ENCODE measurements at regions not wholly inside any gene's neighbourhood (a gene's known extent, or its start where the extent isn't known, plus 50 kb on each side); places are given as distances from the start of the nearest gene placed in this dataset.
A peak's percentile ranks its signal among the peaks of the same experiment; 100 is the strongest.

- Mint-ChIP-seq H3K27me3 (ENCODE audit: insufficient read depth, unreplicated experiment) (no peaks in the 10 kb centered on the region), H3K9me3 (ENCODE audit: unreplicated experiment) (no peaks in the 10 kb centered on the region), H3K27ac (ENCODE audit: low read depth, unreplicated experiment) (no peak overlapping the region), H3K4me1 (ENCODE audit: insufficient read depth, unreplicated experiment) (peaks cover 5% of the 10 kb centered on the region), H3K4me3 (ENCODE audit: unreplicated experiment) (no peak overlapping the region), H3K36me3 (ENCODE audit: insufficient read depth, unreplicated experiment) (peaks cover 5% of the 10 kb centered on the region)
- ChIA-PET POLR2A (interaction anchor here (0.9 to 1.3 kb wide), 2 partner anchors 11 to 15 kb away, joined by 3 to 5 read pairs; no protein-coding TSS in a partner anchor), CTCF (interaction anchor here (1.2 kb wide), 1 partner anchor 13 kb away, joined by 4 read pairs; no protein-coding TSS in a partner anchor)
- BruUV-seq (replicated peaks): no TSS peak
- no peak for TF ChIP-seq CTCF (IDR thresholded peaks at IDR 0.05; ENCODE audit: unreplicated experiment)
- intact Hi-C loops (cut with micrococcal nuclease): no loop called here
- DNase-seq (ENCODE audit: unreplicated experiment): no peak
Observed at GRCh38 chr3:27661797-27662196, 60.3 kb downstream of the EOMES start.

- Mint-ChIP-seq H3K27ac (ENCODE audit: low read depth, unreplicated experiment) (no peak overlapping the region), H3K27me3 (ENCODE audit: insufficient read depth, unreplicated experiment) (no peaks in the 10 kb centered on the region), H3K4me1 (ENCODE audit: insufficient read depth, unreplicated experiment) (peaks cover 5% of the 10 kb centered on the region), H3K9me3 (ENCODE audit: unreplicated experiment) (no peaks in the 10 kb centered on the region), H3K4me3 (ENCODE audit: unreplicated experiment) (no peak overlapping the region), H3K36me3 (ENCODE audit: insufficient read depth, unreplicated experiment) (no peaks in the 10 kb centered on the region)
- DNase-seq (ENCODE audit: unreplicated experiment): peak; percentile 66
- CTCF ChIA-PET: interaction anchor here (0.7 to 3.2 kb wide), 13 partner anchors 8 to 192 kb away, joined by 3 to 10 read pairs (median 3); no protein-coding TSS in a partner anchor
- peak; percentile 82 for TF ChIP-seq CTCF (IDR thresholded peaks at IDR 0.05; ENCODE audit: unreplicated experiment)
- POLR2A ChIA-PET: interaction anchor here (0.6 to 1.5 kb wide), 3 partner anchors 13 to 175 kb away, joined by 3 to 4 read pairs (median 3); no protein-coding TSS in a partner anchor
- intact Hi-C loops (cut with micrococcal nuclease): loop anchor here (1.0 to 5.0 kb wide), 3 partner anchors 127 to 192 kb away; no protein-coding TSS in a partner anchor
- BruUV-seq (replicated peaks): no TSS peak
Observed at GRCh38 chr3:27659279-27660021, 62.7 kb downstream of the EOMES start.

- DNase-seq (ENCODE audit: unreplicated experiment): no peak
- no peak for TF ChIP-seq CTCF (IDR thresholded peaks at IDR 0.05; ENCODE audit: unreplicated experiment)
- Mint-ChIP-seq H3K4me3 (ENCODE audit: unreplicated experiment) (no peak overlapping the region), H3K27me3 (ENCODE audit: insufficient read depth, unreplicated experiment) (no peaks in the 10 kb centered on the region), H3K27ac (ENCODE audit: low read depth, unreplicated experiment) (no peak overlapping the region), H3K9me3 (ENCODE audit: unreplicated experiment) (no peaks in the 10 kb centered on the region), H3K36me3 (ENCODE audit: insufficient read depth, unreplicated experiment) (no peaks in the 10 kb centered on the region), H3K4me1 (ENCODE audit: insufficient read depth, unreplicated experiment) (peaks cover 5% of the 10 kb centered on the region)
- BruUV-seq (replicated peaks): no TSS peak
- ChIA-PET CTCF (interaction anchor here (0.6 to 3.2 kb wide), 6 partner anchors 7 to 345 kb away, joined by 3 to 10 read pairs (median 4); no protein-coding TSS in a partner anchor), POLR2A (interaction anchor here (0.5 kb wide), 1 partner anchor 183 kb away, joined by 3 read pairs; no protein-coding TSS in a partner anchor)
- intact Hi-C loops (cut with micrococcal nuclease): loop anchor here (1.0 to 5.0 kb wide), 3 partner anchors 126 to 191 kb away; no protein-coding TSS in a partner anchor
Observed at GRCh38 chr3:27658741-27659140, 63.4 kb downstream of the EOMES start.

- POLR2A ChIA-PET: interaction anchor here (1.2 kb wide), 1 partner anchor 13 kb away, joined by 4 read pairs; no protein-coding TSS in a partner anchor
- no peaks in the 10 kb centered on the region for H3K27me3 Mint-ChIP-seq (ENCODE audit: insufficient read depth, unreplicated experiment)
- no peak for TF ChIP-seq CTCF (IDR thresholded peaks at IDR 0.05; ENCODE audit: unreplicated experiment)
- H3K4me3 Mint-ChIP-seq (ENCODE audit: unreplicated experiment): no peak overlapping the region
- intact Hi-C loops (cut with micrococcal nuclease): loop anchor here (5.0 kb wide), 2 partner anchors 126 to 191 kb away; no protein-coding TSS in a partner anchor
- no peaks in the 10 kb centered on the region for H3K9me3 Mint-ChIP-seq (ENCODE audit: unreplicated experiment)
- H3K27ac Mint-ChIP-seq (ENCODE audit: low read depth, unreplicated experiment): no peak overlapping the region
- DNase-seq (ENCODE audit: unreplicated experiment): no peak
- CTCF ChIA-PET: interaction anchor here (0.6 to 2.1 kb wide), 6 partner anchors 13 to 1056 kb away, joined by 3 to 7 read pairs (median 4); no protein-coding TSS in a partner anchor
- no peaks in the 10 kb centered on the region for H3K36me3 Mint-ChIP-seq (ENCODE audit: insufficient read depth, unreplicated experiment)
- peaks cover 5% of the 10 kb centered on the region for H3K4me1 Mint-ChIP-seq (ENCODE audit: insufficient read depth, unreplicated experiment)
- no TSS peak for BruUV-seq (replicated peaks)
Observed at GRCh38 chr3:27657871-27658270, 64.3 kb downstream of the EOMES start.

All from MCF 10A (cell line).